ENCODE measurements at regions not wholly inside any gene's neighbourhood (a gene's known extent, or its start where the extent isn't known, plus 50 kb on each side); places are given as distances from the start of the nearest gene placed in this dataset.

DNA sequence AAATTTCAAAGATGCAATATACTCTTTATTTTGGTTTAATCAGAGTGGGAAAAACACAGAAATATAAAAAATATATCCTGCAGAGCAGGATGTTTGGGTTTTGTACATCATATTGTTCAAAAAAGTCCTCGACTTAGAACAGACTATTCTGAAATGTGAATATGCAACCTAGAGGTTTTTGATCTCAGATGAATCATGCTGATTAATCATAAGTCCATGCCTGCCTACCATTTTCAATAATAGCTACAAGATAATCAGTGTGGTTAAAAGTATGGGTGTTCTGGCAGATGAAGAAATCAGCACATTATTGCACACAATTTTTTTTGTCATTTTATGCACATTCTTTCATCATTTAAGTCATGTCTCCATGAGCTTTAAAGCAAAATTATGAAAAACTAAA is 1261.0 kb upstream of the NXPH2 start:
- TF ChIP-seq, protein P1, sequence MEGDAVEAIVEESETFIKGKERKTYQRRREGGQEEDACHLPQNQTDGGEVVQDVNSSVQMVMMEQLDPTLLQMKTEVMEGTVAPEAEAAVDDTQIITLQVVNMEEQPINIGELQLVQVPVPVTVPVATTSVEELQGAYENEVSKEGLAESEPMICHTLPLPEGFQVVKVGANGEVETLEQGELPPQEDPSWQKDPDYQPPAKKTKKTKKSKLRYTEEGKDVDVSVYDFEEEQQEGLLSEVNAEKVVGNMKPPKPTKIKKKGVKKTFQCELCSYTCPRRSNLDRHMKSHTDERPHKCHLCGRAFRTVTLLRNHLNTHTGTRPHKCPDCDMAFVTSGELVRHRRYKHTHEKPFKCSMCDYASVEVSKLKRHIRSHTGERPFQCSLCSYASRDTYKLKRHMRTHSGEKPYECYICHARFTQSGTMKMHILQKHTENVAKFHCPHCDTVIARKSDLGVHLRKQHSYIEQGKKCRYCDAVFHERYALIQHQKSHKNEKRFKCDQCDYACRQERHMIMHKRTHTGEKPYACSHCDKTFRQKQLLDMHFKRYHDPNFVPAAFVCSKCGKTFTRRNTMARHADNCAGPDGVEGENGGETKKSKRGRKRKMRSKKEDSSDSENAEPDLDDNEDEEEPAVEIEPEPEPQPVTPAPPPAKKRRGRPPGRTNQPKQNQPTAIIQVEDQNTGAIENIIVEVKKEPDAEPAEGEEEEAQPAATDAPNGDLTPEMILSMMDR (IDR thresholded peaks at IDR 0.05): no peak
- TF ChIP-seq POLR2A (IDR thresholded peaks at IDR 0.05) (no peak), POLR2AphosphoS5 (IDR thresholded peaks at IDR 0.05) (no peak), EP300 (IDR thresholded peaks at IDR 0.05) (no peak)

All from upper lobe of left lung (tissue), 4 donors.